ENCODE measurements at regions not wholly inside any gene's neighbourhood (a gene's known extent, or its start where the extent isn't known, plus 50 kb on each side); places are given as distances from the start of the nearest gene placed in this dataset.

- no peak for TF ChIP-seq CTCF (IDR thresholded peaks at IDR 0.05)
- TF ChIP-seq POLR2AphosphoS5 (IDR thresholded peaks at IDR 0.05): no peak
- no peak for TF ChIP-seq POLR2A (IDR thresholded peaks at IDR 0.05)
Measured at GRCh38 chr2:193124815-193125214, 930.1 kb upstream of the TMEFF2 start.

Measured in breast epithelium (tissue), 3 donors.